GM23248 (cell line): ENCODE measurements at regions not wholly inside any gene's neighbourhood (a gene's known extent, or its start where the extent isn't known, plus 50 kb on each side); places are given as distances from the start of the nearest gene placed in this dataset.

Experiments
- DNase-seq: peaks from one replicate; pipeline ENCODE4 v3.0.0-alpha.2; 2015
- H2AFZ ChIP-seq: fragments of 200-600 bp; sonication (generic); 2 replicates; pipeline ENCODE4 v1.6.1; 2016; ENCODE audit warnings: antibody characterized with exemption
- H3F3A ChIP-seq: fragments of 200-600 bp; sonication (generic); 2 replicates; pipeline ENCODE4 v1.6.1; 2016; ENCODE audit warnings: mild to moderate bottlenecking, antibody characterized with exemption, mixed run types; ENCODE audit not compliant: insufficient read depth
- H3K27ac ChIP-seq: fragments of 200-600 bp; sonication (generic); 2 replicates; pipeline ENCODE4 v1.5.1; 2016; ENCODE audit warnings: mild to moderate bottlenecking
- H3K27me3 ChIP-seq: fragments of 200-600 bp; sonication (generic); replicated peaks from 2 replicates; pipeline ENCODE4 v1.6.1; 2016; ENCODE audit warnings: mild to moderate bottlenecking; ENCODE audit not compliant: insufficient read depth
- H3K36me3 ChIP-seq: fragments of 200-600 bp; sonication (generic); 2 replicates; pipeline ENCODE4 v1.6.1; 2016; ENCODE audit warnings: low read depth, mild to moderate bottlenecking
- H3K4me1 ChIP-seq: fragments of 200-600 bp; sonication (generic); 2 replicates; pipeline ENCODE4 v1.6.1; 2016; ENCODE audit warnings: mild to moderate bottlenecking; ENCODE audit not compliant: insufficient read depth
- H3K4me2 ChIP-seq: fragments of 200-600 bp; sonication (generic); one replicate; pipeline ENCODE4 v1.6.1; 2016; ENCODE audit warnings: mild to moderate bottlenecking; ENCODE audit not compliant: unreplicated experiment
- H3K4me3 ChIP-seq: fragments of 200-600 bp; sonication (generic); 2 replicates; pipeline ENCODE4 v1.5.1; 2016; ENCODE audit warnings: mild to moderate bottlenecking
- H3K79me2 ChIP-seq: fragments of 200-600 bp; sonication (generic); 2 replicates; pipeline ENCODE4 v1.6.1; 2016; ENCODE audit warnings: mild to moderate bottlenecking; ENCODE audit not compliant: insufficient read depth
- H3K9ac ChIP-seq: fragments of 200-600 bp; sonication (generic); 2 replicates; pipeline ENCODE4 v1.6.1; 2016; ENCODE audit warnings: mild to moderate bottlenecking
- H3K9me2 ChIP-seq: fragments of 200-600 bp; sonication (generic); 2 replicates; pipeline ENCODE4 v1.6.1; 2016; ENCODE audit warnings: mixed run types, mild to moderate bottlenecking, moderate library complexity; ENCODE audit not compliant: insufficient read depth
- H3K9me3 ChIP-seq: fragments of 200-600 bp; sonication (generic); one replicate; pipeline ENCODE4 v1.6.1; 2017; ENCODE audit warnings: low read depth
- H4K20me1 ChIP-seq: fragments of 200-600 bp; sonication (generic); 2 replicates; pipeline ENCODE4 v1.6.0; 2016; ENCODE audit not compliant: insufficient read depth
- EZH2 ChIP-seq: fragments of 200-600 bp; sonication (generic); IDR thresholded peaks from 2 replicates; pipeline ENCODE4 v1.6.1; 2018; ENCODE audit warnings: antibody characterized with exemption, mild to moderate bottlenecking; ENCODE audit not compliant: insufficient read depth, poor library complexity, severe bottlenecking
- EZH2phosphoT487 ChIP-seq: fragments of 200-600 bp; sonication (generic); IDR thresholded peaks from 2 replicates; pipeline ENCODE4 v1.6.1; 2018; ENCODE audit warnings: antibody characterized with exemption, moderate library complexity, mild to moderate bottlenecking, low read depth; ENCODE audit not compliant: insufficient read depth
- WGBS, 2 experiments: methylation state at CpG; one replicate each; pipeline ENCODE4 v1.1.6; 2015 to 2017; ENCODE audit warnings: low lambda C conversion rate in 2 of 2, low coverage in 1 of 2; ENCODE audit errors: missing lambda C conversion rate in 2 of 2; 5-methylcytosine and 5-hydroxymethylcytosine counted together
- in situ Hi-C: fragments of 300-500 bp; cut with MboI; formaldehyde crosslinking; loops from 2 replicates; pipeline ENCODE4 v1.15.0; 2020

GRCh38 chr3:162196964-162197363 lies 700.4 kb downstream of the OTOL1 start:
- 65 to 68% methylated on average over 2 of the region's 2 CpGs for WGBS, 2 experiments
- in situ Hi-C loops, result no loop called here

GRCh38 chr3:162200836-162201235 lies 704.2 kb downstream of the OTOL1 start:
- 66 to 67% methylated on average over 7 of the region's 7 CpGs for WGBS, 2 experiments
- Histone ChIP-seq H3K9ac (no peak overlapping the region), H2AFZ (peak overlapping the region; percentile 8; the same call in 1 of the 2 replicates)

More at GRCh38 chr3:162196964-162197363, 700.4 kb downstream of the OTOL1 start:
- no peak overlapping the region for H3K4me2 ChIP-seq
- H3K9ac ChIP-seq, result no peak overlapping the region
- H3F3A ChIP-seq, result no peaks in the 10 kb centered on the region
- no peaks in the 10 kb centered on the region for H3K9me3 ChIP-seq
- H3K4me1 ChIP-seq, result no peaks in the 10 kb centered on the region
- no peaks in the 10 kb centered on the region for H3K79me2 ChIP-seq
- TF ChIP-seq EZH2phosphoT487 (no peak), EZH2 (no peak)
- no peaks in the 10 kb centered on the region for H3K27me3 ChIP-seq
- H3K9me2 ChIP-seq, result no peaks in the 10 kb centered on the region
- DNase-seq, result no peak
- H3K4me3 ChIP-seq, result no peak overlapping the region
- H3K36me3 ChIP-seq, result no peaks in the 10 kb centered on the region
- no peaks in the 10 kb centered on the region for H4K20me1 ChIP-seq
- H3K27ac ChIP-seq, result no peak overlapping the region
- H2AFZ ChIP-seq, result no peak overlapping the region

GRCh38 chr3:162206648-162207047 lies 710.0 kb downstream of the OTOL1 start:
- TF ChIP-seq EZH2 (no peak), EZH2phosphoT487 (no peak)
- H3K9ac ChIP-seq, result no peak overlapping the region
- no peak overlapping the region for H3K27ac ChIP-seq
- no peaks in the 10 kb centered on the region for H3K36me3 ChIP-seq
- H3K4me2 ChIP-seq, result no peak overlapping the region
- no peaks in the 10 kb centered on the region for H3K9me2 ChIP-seq
- no peaks in the 10 kb centered on the region; the same call in 1 of the 2 replicates for H3F3A ChIP-seq
- no peaks in the 10 kb centered on the region for H3K79me2 ChIP-seq
- in situ Hi-C loops, result no loop called here
- H3K4me1 ChIP-seq, result peaks cover 13% of the 10 kb centered on the region; the same call in 1 of the 2 replicates
- no peaks in the 10 kb centered on the region for H4K20me1 ChIP-seq
- no peak overlapping the region for H3K4me3 ChIP-seq
- H2AFZ ChIP-seq, result no peak overlapping the region
- no peaks in the 10 kb centered on the region for H3K9me3 ChIP-seq
- 97 to 98% methylated on average over 1 of the region's 1 CpG for WGBS, 2 experiments
- H3K27me3 ChIP-seq, result no peaks in the 10 kb centered on the region
- no peak for DNase-seq

More at GRCh38 chr3:162200836-162201235, 704.2 kb downstream of the OTOL1 start:
- no peaks in the 10 kb centered on the region for H3K9me3 ChIP-seq
- TF ChIP-seq EZH2phosphoT487 (no peak), EZH2 (no peak)
- no peak overlapping the region for H3K4me3 ChIP-seq
- no peaks in the 10 kb centered on the region for H3K36me3 ChIP-seq
- DNase-seq, result no peak
- no peak overlapping the region for H3K4me2 ChIP-seq
- H3K4me1 ChIP-seq, result peaks cover 13% of the 10 kb centered on the region; the same call in 1 of the 2 replicates
- H4K20me1 ChIP-seq, result no peaks in the 10 kb centered on the region
- no peaks in the 10 kb centered on the region for H3K27me3 ChIP-seq
- no peaks in the 10 kb centered on the region for H3K79me2 ChIP-seq
- H3F3A ChIP-seq, result no peaks in the 10 kb centered on the region; the same call in 1 of the 2 replicates
- no peak overlapping the region for H3K27ac ChIP-seq
- H3K9me2 ChIP-seq, result no peaks in the 10 kb centered on the region
- in situ Hi-C loops, result no loop called here

- no peaks in the 10 kb centered on the region for H3K27me3 ChIP-seq
- peak overlapping the region; percentile 23; the same call in 1 of the 2 replicates for H2AFZ ChIP-seq
- H3K79me2 ChIP-seq, result no peaks in the 10 kb centered on the region
- H3K9ac ChIP-seq, result no peak overlapping the region
- H3K36me3 ChIP-seq, result no peaks in the 10 kb centered on the region
- H3K9me3 ChIP-seq, result no peaks in the 10 kb centered on the region
- H3K4me2 ChIP-seq, result no peak overlapping the region
- no peaks in the 10 kb centered on the region for H4K20me1 ChIP-seq
- in situ Hi-C loops, result no loop called here
- H3K4me1 ChIP-seq, result no peaks in the 10 kb centered on the region
- TF ChIP-seq EZH2phosphoT487 (no peak), EZH2 (no peak)
- H3K4me3 ChIP-seq, result no peak overlapping the region
- DNase-seq, result peak; percentile 4
- no peak overlapping the region for H3K27ac ChIP-seq
- no peaks in the 10 kb centered on the region for H3K9me2 ChIP-seq
- no peaks in the 10 kb centered on the region for H3F3A ChIP-seq
These were observed 714.9 kb downstream of the OTOL1 start for GRCh38 chr3:162211470-162211869.

- in situ Hi-C loops, result no loop called here
- no peak overlapping the region for H3K9ac ChIP-seq
- H4K20me1 ChIP-seq, result no peaks in the 10 kb centered on the region
- 89 to 90% methylated on average over 2 of the region's 2 CpGs for WGBS, 2 experiments
- no peak overlapping the region for H3K4me2 ChIP-seq
- no peaks in the 10 kb centered on the region for H3K9me2 ChIP-seq
- H3K9me3 ChIP-seq, result no peaks in the 10 kb centered on the region
- H3K4me1 ChIP-seq, result 0 out of 2 replicates have a peak, but pooled peaks cover 5% of the 10 kb centered on the region
- H3K79me2 ChIP-seq, result no peaks in the 10 kb centered on the region
- H3K4me3 ChIP-seq, result no peak overlapping the region
- H3K27ac ChIP-seq, result no peak overlapping the region
- no peaks in the 10 kb centered on the region for H3K36me3 ChIP-seq
- no peak for DNase-seq
- H3K27me3 ChIP-seq, result no peaks in the 10 kb centered on the region
- TF ChIP-seq EZH2 (no peak), EZH2phosphoT487 (no peak)
- H2AFZ ChIP-seq, result no peak overlapping the region
- H3F3A ChIP-seq, result no peaks in the 10 kb centered on the region
These were observed 716.6 kb downstream of the OTOL1 start for GRCh38 chr3:162213196-162213595.
